ENCODE measurements at regions not wholly inside any gene's neighbourhood (a gene's known extent, or its start where the extent isn't known, plus 50 kb on each side); places are given as distances from the start of the nearest gene placed in this dataset.

GRCh38 chr14:85883101-85883500 is 353.2 kb downstream of the FLRT2 start:
- Histone ChIP-seq H3K9me3 (ENCODE audit: control insufficient read depth in 4 of 4, low read length in 3 of 4) (no peaks in the 10 kb centered on the region), H3K27ac (ENCODE audit: low read depth in 1 of 2, low read length in 2 of 2) (no peak overlapping the region), H3K4me1 (ENCODE audit: control insufficient read depth in 4 of 4, insufficient read depth in 4 of 4, low read length in 3 of 4) (peaks cover 0 to 5% (median 3%) of the 10 kb centered on the region in 4 donors), H3K27me3 (ENCODE audit: control insufficient read depth in 4 of 4, insufficient read depth in 4 of 4, low read length in 3 of 4) (no peaks in the 10 kb centered on the region), H3K36me3 (ENCODE audit: control insufficient read depth in 4 of 4, insufficient read depth in 3 of 4, low read depth in 1 of 4, low read length in 3 of 4) (no peaks in the 10 kb centered on the region), H3K9ac (ENCODE audit: low read depth in 1 of 2, low read length in 2 of 2) (no peak overlapping the region), H3K4me3 (ENCODE audit: low read depth in 1 of 3, low read length in 3 of 3) (no peak overlapping the region)
- DNase-seq (ENCODE audit: low spot score): no peak
- TF ChIP-seq EGR1 (IDR thresholded peaks at IDR 0.05; ENCODE audit: low read depth in 2 of 2) (no peak), MAX (IDR thresholded peaks at IDR 0.05) (no peak), NR2F2 (IDR thresholded peaks at IDR 0.05) (no peak), FOXA2 (IDR thresholded peaks at IDR 0.05) (no peak), GABPA (IDR thresholded peaks at IDR 0.05 in 1 of 2, conservative IDR thresholded peaks at IDR 0.05 in 1 of 2) (no peak), YY1 (IDR thresholded peaks at IDR 0.05) (no peak), RAD21 (IDR thresholded peaks at IDR 0.05) (no peak), FOXA1 (IDR thresholded peaks at IDR 0.05) (no peak), JUND (IDR thresholded peaks at IDR 0.05) (no peak), CTCF (IDR thresholded peaks at IDR 0.05; ENCODE audit: low read depth, low read length, missing input control) (no peak), REST (IDR thresholded peaks at IDR 0.05) (no peak), RXRA (IDR thresholded peaks at IDR 0.05) (no peak), TAF1 (conservative IDR thresholded peaks at IDR 0.05) (no peak), ATF3 (IDR thresholded peaks at IDR 0.05) (no peak), HNF4G (IDR thresholded peaks at IDR 0.05) (no peak), SP1 (IDR thresholded peaks at IDR 0.05) (no peak), HNF4A (conservative IDR thresholded peaks at IDR 0.05) (no peak)

GRCh38 chr14:85881935-85882334 is 352.0 kb downstream of the FLRT2 start:
- DNase-seq (ENCODE audit: low spot score): no peak
- no peak overlapping the region for H3K4me3 ChIP-seq (ENCODE audit: low read depth in 1 of 3, low read length in 3 of 3)
- 95% methylated on average over 2 of the region's 2 CpGs for WGBS
- H3K9me3 ChIP-seq (ENCODE audit: control insufficient read depth in 4 of 4, low read length in 3 of 4): no peaks in the 10 kb centered on the region
- H3K36me3 ChIP-seq (ENCODE audit: control insufficient read depth in 4 of 4, insufficient read depth in 3 of 4, low read depth in 1 of 4, low read length in 3 of 4): no peaks in the 10 kb centered on the region
- TF ChIP-seq ATF3 (IDR thresholded peaks at IDR 0.05) (no peak), SP1 (IDR thresholded peaks at IDR 0.05) (no peak), FOXA1 (IDR thresholded peaks at IDR 0.05) (no peak), TAF1 (conservative IDR thresholded peaks at IDR 0.05) (no peak)
- no peaks in the 10 kb centered on the region for H3K27me3 ChIP-seq (ENCODE audit: control insufficient read depth in 4 of 4, insufficient read depth in 4 of 4, low read length in 3 of 4)
- H3K9ac ChIP-seq (ENCODE audit: low read depth in 1 of 2, low read length in 2 of 2): no peak overlapping the region
- no peak overlapping the region for H3K27ac ChIP-seq (ENCODE audit: low read depth in 1 of 2, low read length in 2 of 2)
- peaks cover 0 to 5% (median 3%) of the 10 kb centered on the region in 4 donors for H3K4me1 ChIP-seq (ENCODE audit: control insufficient read depth in 4 of 4, insufficient read depth in 4 of 4, low read length in 3 of 4)
